DOHH2 (cell line): ENCODE measurements at regions not wholly inside any gene's neighbourhood (a gene's known extent, or its start where the extent isn't known, plus 50 kb on each side); places are given as distances from the start of the nearest gene placed in this dataset.

ENCODE experiments used
- EZH2phosphoT487 ChIP-seq: fragments of 200-600 bp; sonication (generic); IDR thresholded peaks from 2 replicates; pipeline ENCODE4 v1.6.1; 2017; ENCODE audit warnings: borderline replicate concordance, mild to moderate bottlenecking, antibody characterized with exemption, low read length, moderate library complexity, mixed read lengths
- TF ChIP-seq, protein P1 (sequence below): fragments of 200-600 bp; sonication (generic); IDR thresholded peaks from one replicate; pipeline ENCODE4 v1.5.1; 2014; ENCODE audit warnings: antibody characterized with exemption, mild to moderate bottlenecking, low read depth, low read length; ENCODE audit not compliant: poor library complexity, severe bottlenecking

GRCh38 chr4:132669786-132670185 is 479.3 kb upstream of the PCDH10 start:
- TF ChIP-seq, protein P1, sequence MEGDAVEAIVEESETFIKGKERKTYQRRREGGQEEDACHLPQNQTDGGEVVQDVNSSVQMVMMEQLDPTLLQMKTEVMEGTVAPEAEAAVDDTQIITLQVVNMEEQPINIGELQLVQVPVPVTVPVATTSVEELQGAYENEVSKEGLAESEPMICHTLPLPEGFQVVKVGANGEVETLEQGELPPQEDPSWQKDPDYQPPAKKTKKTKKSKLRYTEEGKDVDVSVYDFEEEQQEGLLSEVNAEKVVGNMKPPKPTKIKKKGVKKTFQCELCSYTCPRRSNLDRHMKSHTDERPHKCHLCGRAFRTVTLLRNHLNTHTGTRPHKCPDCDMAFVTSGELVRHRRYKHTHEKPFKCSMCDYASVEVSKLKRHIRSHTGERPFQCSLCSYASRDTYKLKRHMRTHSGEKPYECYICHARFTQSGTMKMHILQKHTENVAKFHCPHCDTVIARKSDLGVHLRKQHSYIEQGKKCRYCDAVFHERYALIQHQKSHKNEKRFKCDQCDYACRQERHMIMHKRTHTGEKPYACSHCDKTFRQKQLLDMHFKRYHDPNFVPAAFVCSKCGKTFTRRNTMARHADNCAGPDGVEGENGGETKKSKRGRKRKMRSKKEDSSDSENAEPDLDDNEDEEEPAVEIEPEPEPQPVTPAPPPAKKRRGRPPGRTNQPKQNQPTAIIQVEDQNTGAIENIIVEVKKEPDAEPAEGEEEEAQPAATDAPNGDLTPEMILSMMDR = no peak
- no peak for TF ChIP-seq EZH2phosphoT487
